Keratinocyte (primary cell): ENCODE measurements at regions not wholly inside any gene's neighbourhood (a gene's known extent, or its start where the extent isn't known, plus 50 kb on each side); places are given as distances from the start of the nearest gene placed in this dataset.
"Not testable (repeated sequence)": the region's sequence is repeated elsewhere in the genome, so short reads cannot be mapped to it uniquely, and the experiment has no call there.

Experiments
- DNase-seq: peaks from one replicate; pipeline ENCODE4 v3.0.0-alpha.2; 2011; ENCODE audit warnings: low read depth, missing footprints, low spot score
- FAIRE-seq: peaks from 2 replicates; lab custom pipeline; 2011; peaks lifted over from hg19 to GRCh38; lab: Jason Lieb, UNC
- H2AFZ ChIP-seq: 2 replicates; pipeline ENCODE4 v1.6.0; 2012; ENCODE audit warnings: low read length, control low read depth, inconsistent platforms; ENCODE audit not compliant: control insufficient read depth
- H3K27ac ChIP-seq: 2 replicates; pipeline ENCODE4 v1.5.1; 2011; ENCODE audit warnings: low read length; ENCODE audit not compliant: control insufficient read depth, insufficient read depth
- H3K27me3 ChIP-seq: 3 replicates; pipeline ENCODE4 v1.6.0; 2011; ENCODE audit warnings: low read length; ENCODE audit not compliant: control insufficient read depth, insufficient read depth; ENCODE audit errors: extremely low read depth
- H3K36me3 ChIP-seq, 2 experiments: 2 replicates in 1 of 2; 3 replicates in 1 of 2; pipeline ENCODE4 v1.5.1; 2011; ENCODE audit warnings: low read length in 2 of 2, mild to moderate bottlenecking in 1 of 2; ENCODE audit not compliant: control insufficient read depth in 2 of 2, insufficient read depth in 2 of 2; ENCODE audit errors: extremely low read depth in 1 of 2
- H3K4me1 ChIP-seq: 3 replicates; pipeline ENCODE4 v1.5.1; 2011; ENCODE audit warnings: low read length; ENCODE audit not compliant: control insufficient read depth, insufficient read depth; ENCODE audit errors: extremely low read depth
- H3K4me2 ChIP-seq: 3 replicates; pipeline ENCODE4 v1.6.0; 2011; ENCODE audit warnings: low read depth, low read length; ENCODE audit not compliant: control insufficient read depth, insufficient read depth; ENCODE audit errors: extremely low read depth
- H3K4me3 ChIP-seq, 3 experiments: fragments of 200-600 bp in 1 of 3; sonication (generic) in 1 of 3; 2 replicates in 2 of 3; 3 replicates in 1 of 3; pipeline ENCODE4 v1.5.1; 2011 to 2016; ENCODE audit warnings: low read length in 3 of 3, mild to moderate bottlenecking in 3 of 3, control low read depth in 2 of 3, inconsistent platforms in 1 of 3, low read depth in 1 of 3, mixed read lengths in 1 of 3, mixed run types in 1 of 3, moderate library complexity in 1 of 3; ENCODE audit not compliant: control insufficient read depth in 2 of 3, insufficient read depth in 2 of 3; ENCODE audit errors: extremely low read depth in 1 of 3
- H3K79me2 ChIP-seq: 2 replicates; pipeline ENCODE4 v1.6.0; 2012; ENCODE audit warnings: low read length; ENCODE audit not compliant: control insufficient read depth, insufficient read depth
- H3K9ac ChIP-seq: 3 replicates; pipeline ENCODE4 v1.6.0; 2011; ENCODE audit warnings: low read length; ENCODE audit not compliant: control insufficient read depth, insufficient read depth; ENCODE audit errors: extremely low read depth
- H3K9me1 ChIP-seq: 3 replicates; pipeline ENCODE4 v1.6.0; 2011; ENCODE audit warnings: low read length; ENCODE audit not compliant: control insufficient read depth, insufficient read depth; ENCODE audit errors: extremely low read depth
- H3K9me3 ChIP-seq: 2 replicates; pipeline ENCODE4 v1.5.1; 2012; ENCODE audit warnings: low read depth, low read length; ENCODE audit not compliant: control insufficient read depth
- H4K20me1 ChIP-seq: 3 replicates; pipeline ENCODE4 v1.6.0; 2011; ENCODE audit warnings: low read length; ENCODE audit not compliant: control insufficient read depth, insufficient read depth; ENCODE audit errors: extremely low read depth
- EZH2 ChIP-seq: IDR thresholded peaks from one replicate; pipeline ENCODE4 v1.6.1; 2012; ENCODE audit warnings: inconsistent platforms, mild to moderate bottlenecking, low read length, moderate library complexity
- dilution Hi-C: fragments of 300-500 bp; cut with MboI; formaldehyde crosslinking; loops from one replicate; pipeline ENCODE4 v1.7.0; 2020; ENCODE audit warnings: low sequenced_read_pairs; ENCODE audit not compliant: extremely low pct_ligation_motif_present
- TF ChIP-seq, protein P1 (sequence below), 3 experiments: IDR thresholded peaks in 1 of 3; conservative IDR thresholded peaks in 1 of 3; optimal IDR thresholded peaks in 1 of 3; 2 replicates in 2 of 3; 3 replicates in 1 of 3; pipeline versions ENCODE3 to v1.5.1; 2011; ENCODE audit warnings: low read length in 3 of 3, mild to moderate bottlenecking in 3 of 3, moderate library complexity in 2 of 3, control low read depth in 1 of 3, inconsistent platforms in 1 of 3; ENCODE audit not compliant: insufficient read depth in 2 of 3; ENCODE audit errors: extremely low read depth in 1 of 3

DNA sequence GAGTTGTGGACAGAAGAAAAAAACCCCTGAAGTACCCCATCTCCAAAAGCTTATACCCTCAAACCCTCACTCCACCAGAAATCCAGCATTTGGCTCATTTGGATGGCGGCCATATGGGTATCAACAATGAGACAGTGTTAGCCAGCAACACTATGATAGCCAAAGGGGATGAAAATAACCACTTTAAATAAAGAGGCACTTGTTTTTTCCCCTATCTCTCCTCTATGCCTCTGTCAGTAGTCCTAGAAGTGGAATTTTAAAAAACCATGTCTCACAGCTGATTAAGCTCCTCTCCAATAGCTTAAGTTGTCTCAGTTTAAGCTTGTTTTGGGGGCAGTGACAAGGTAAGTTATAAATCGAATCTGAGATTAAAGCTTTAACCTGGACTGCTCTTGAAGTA is 124.0 kb downstream of the MOSPD2 start:
- Histone ChIP-seq H4K20me1 (no peaks in the 10 kb centered on the region), H3K36me3 (no peaks in the 10 kb centered on the region), H3K4me1 (no peaks in the 10 kb centered on the region), H3K9me1 (no peaks in the 10 kb centered on the region), H3K79me2 (no peaks in the 10 kb centered on the region), H3K4me3 (no peak overlapping the region), H2AFZ (no peak overlapping the region), H3K4me2 (no peak overlapping the region), H3K27ac (no peak overlapping the region), H3K9me3 (no peaks in the 10 kb centered on the region), H3K27me3 (no peaks in the 10 kb centered on the region), H3K9ac (no peak overlapping the region)
- TF ChIP-seq, protein P1, sequence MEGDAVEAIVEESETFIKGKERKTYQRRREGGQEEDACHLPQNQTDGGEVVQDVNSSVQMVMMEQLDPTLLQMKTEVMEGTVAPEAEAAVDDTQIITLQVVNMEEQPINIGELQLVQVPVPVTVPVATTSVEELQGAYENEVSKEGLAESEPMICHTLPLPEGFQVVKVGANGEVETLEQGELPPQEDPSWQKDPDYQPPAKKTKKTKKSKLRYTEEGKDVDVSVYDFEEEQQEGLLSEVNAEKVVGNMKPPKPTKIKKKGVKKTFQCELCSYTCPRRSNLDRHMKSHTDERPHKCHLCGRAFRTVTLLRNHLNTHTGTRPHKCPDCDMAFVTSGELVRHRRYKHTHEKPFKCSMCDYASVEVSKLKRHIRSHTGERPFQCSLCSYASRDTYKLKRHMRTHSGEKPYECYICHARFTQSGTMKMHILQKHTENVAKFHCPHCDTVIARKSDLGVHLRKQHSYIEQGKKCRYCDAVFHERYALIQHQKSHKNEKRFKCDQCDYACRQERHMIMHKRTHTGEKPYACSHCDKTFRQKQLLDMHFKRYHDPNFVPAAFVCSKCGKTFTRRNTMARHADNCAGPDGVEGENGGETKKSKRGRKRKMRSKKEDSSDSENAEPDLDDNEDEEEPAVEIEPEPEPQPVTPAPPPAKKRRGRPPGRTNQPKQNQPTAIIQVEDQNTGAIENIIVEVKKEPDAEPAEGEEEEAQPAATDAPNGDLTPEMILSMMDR (optimal IDR thresholded peaks at IDR 0.05 in 1 of 3, IDR thresholded peaks at IDR 0.05 in 1 of 3, conservative IDR thresholded peaks at IDR 0.05 in 1 of 3; ENCODE audit: extremely low read depth in 1 of 3, insufficient read depth in 2 of 3, low read length in 3 of 3), result no peak
- TF ChIP-seq EZH2, result no peak
- no peak for FAIRE-seq
- dilution Hi-C loops, result no loop called here
- no peak for DNase-seq

DNA sequence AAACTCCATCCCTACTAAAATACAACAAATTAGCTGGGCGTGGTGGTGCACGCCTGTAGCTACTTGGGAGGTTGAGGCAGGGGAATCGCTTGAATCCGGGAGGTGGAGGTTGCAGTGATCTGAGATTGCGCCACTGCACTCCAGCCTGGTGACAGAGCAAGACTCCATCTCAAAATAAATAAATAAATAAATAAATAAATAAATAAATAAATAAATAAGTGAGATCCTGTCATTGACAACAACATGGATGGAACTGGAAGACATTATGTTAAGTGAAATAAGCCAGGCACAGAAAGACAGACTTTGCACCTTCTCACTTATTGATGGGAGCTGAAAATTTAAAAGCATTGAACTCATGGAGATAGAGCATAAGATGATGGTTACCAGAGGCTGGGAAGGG is 111.2 kb downstream of the MOSPD2 start:
- H3K9me3 ChIP-seq, H3K4me3 ChIP-seq, H3K27ac ChIP-seq, H3K27me3 ChIP-seq, H2AFZ ChIP-seq, H3K9me1 ChIP-seq, H4K20me1 ChIP-seq, dilution Hi-C loops, H3K36me3 ChIP-seq, H3K4me1 ChIP-seq, FAIRE-seq, H3K4me2 ChIP-seq, H3K79me2 ChIP-seq, DNase-seq, H3K9ac ChIP-seq: not testable (repeated sequence)
